Activated B cell treated with CpG ODN at 0.5 μM for 24 hours (primary cell): ENCODE measurements at regions not wholly inside any gene's neighbourhood (a gene's known extent, or its start where the extent isn't known, plus 50 kb on each side); places are given as distances from the start of the nearest gene placed in this dataset.
"Not testable (repeated sequence)": the region's sequence is repeated elsewhere in the genome, so short reads cannot be mapped to it uniquely, and the experiment has no call there.

Source experiments
- ATAC-seq: fragments of 200-7000 bp; cut with Tn5 transposase; one replicate; pipeline ENCODE4 v1.10.0; 2021; ENCODE audit warnings: low read depth, mild to moderate bottlenecking, moderate library complexity
- CTCF ChIA-PET: fragments of 350-600 bp; sonication (Branson Sonifier 250); formaldehyde crosslinking; loops from one replicate; lab custom pipeline; 2021; ENCODE audit warnings: antibody characterized with exemption; lab: Charles Lee
- POLR2A ChIA-PET: fragments of 350-600 bp; sonication (Branson Sonifier 250); formaldehyde crosslinking; loops from one replicate; lab custom pipeline; 2021; ENCODE audit warnings: antibody characterized with exemption; lab: Charles Lee
- DNase-seq: peaks from one replicate; pipeline ENCODE4 v3.0.0; 2022
- H3K27ac Mint-ChIP-seq: one replicate; pipeline ENCODE4 v1.8.0; 2020; ENCODE audit warnings: mixed read lengths
- H3K27me3 Mint-ChIP-seq: one replicate; pipeline ENCODE4 v1.8.0; 2021; ENCODE audit warnings: mixed read lengths
- H3K36me3 Mint-ChIP-seq: one replicate; pipeline ENCODE4 v1.8.0; 2021; ENCODE audit warnings: low read depth, mixed read lengths
- H3K4me1 Mint-ChIP-seq: one replicate; pipeline ENCODE4 v1.8.0; 2021; ENCODE audit warnings: mixed read lengths
- H3K4me3 Mint-ChIP-seq: one replicate; pipeline ENCODE4 v1.8.0; 2020; ENCODE audit warnings: mild to moderate bottlenecking, mixed read lengths
- H3K9me3 Mint-ChIP-seq: one replicate; pipeline ENCODE4 v1.8.0; 2020; ENCODE audit warnings: mixed read lengths
- CTCF ChIP-seq: fragments of 200-600 bp; IDR thresholded peaks from one replicate; pipeline ENCODE4 v1.8.0; 2022; ENCODE audit warnings: antibody characterized with exemption, mild to moderate bottlenecking
- intact Hi-C: fragments of 100-400 bp; cut with micrococcal nuclease; formaldehyde crosslinking; loops from one replicate; pipeline ENCODE4 v1.15.1; 2024

GRCh38 chr7:17564678-17565212 is 266.3 kb downstream of the AHR start:
- H3K27me3 Mint-ChIP-seq: peaks cover 1% of the 10 kb centered on the region
- no peaks in the 10 kb centered on the region for H3K36me3 Mint-ChIP-seq
- intact Hi-C loops: no loop called here
- DNase-seq (no peak), ATAC-seq (no peak)
- H3K4me3 Mint-ChIP-seq: no peak overlapping the region
- CTCF ChIA-PET: no interaction called here
- no peaks in the 10 kb centered on the region for H3K9me3 Mint-ChIP-seq
- H3K4me1 Mint-ChIP-seq: no peaks in the 10 kb centered on the region
- TF ChIP-seq CTCF: no peak
- POLR2A ChIA-PET: no interaction called here
- H3K27ac Mint-ChIP-seq: no peak overlapping the region

DNA sequence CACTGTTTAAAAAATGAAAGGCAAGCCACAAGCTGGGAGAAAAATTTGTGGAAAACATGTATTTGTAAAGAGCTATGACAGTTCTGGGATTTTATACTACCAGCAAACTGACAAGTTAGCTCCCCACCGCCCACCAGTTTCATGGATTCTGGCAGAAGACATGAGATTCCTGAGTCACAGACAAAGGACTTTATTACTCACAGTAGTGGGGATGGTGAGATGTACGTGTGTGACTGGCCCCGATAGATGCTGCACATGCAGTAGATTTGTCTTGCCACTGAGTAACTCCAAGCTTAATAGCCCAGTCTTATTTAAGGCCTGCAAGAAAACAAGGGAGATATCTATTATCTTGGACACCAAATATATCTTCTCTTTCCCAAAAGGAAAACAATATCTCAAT is 281.7 kb downstream of the AHR start:
- ChIA-PET POLR2A (no interaction called here), CTCF (no interaction called here)
- Mint-ChIP-seq H3K27me3 (no peaks in the 10 kb centered on the region), H3K27ac (no peak overlapping the region), H3K36me3 (no peaks in the 10 kb centered on the region), H3K4me3 (no peak overlapping the region), H3K9me3 (peaks cover 14% of the 10 kb centered on the region), H3K4me1 (no peaks in the 10 kb centered on the region)
- intact Hi-C loops: no loop called here
- no peak for DNase-seq
- no peak for ATAC-seq
- no peak for TF ChIP-seq CTCF

- H3K27me3 Mint-ChIP-seq: no peaks in the 10 kb centered on the region
- H3K27ac Mint-ChIP-seq: no peak overlapping the region
- DNase-seq (no peak), ATAC-seq (no peak)
- ChIA-PET POLR2A (no interaction called here), CTCF (no interaction called here)
- no peaks in the 10 kb centered on the region for H3K36me3 Mint-ChIP-seq
- no peaks in the 10 kb centered on the region for H3K4me1 Mint-ChIP-seq
- TF ChIP-seq CTCF: no peak
- no peak overlapping the region for H3K4me3 Mint-ChIP-seq
- peaks cover 14% of the 10 kb centered on the region for H3K9me3 Mint-ChIP-seq
- intact Hi-C loops: no loop called here
Observed at GRCh38 chr7:17580856-17581255, 282.4 kb downstream of the AHR start.

GRCh38 chr7:17581301-17581700 is 282.8 kb downstream of the AHR start:
- H3K36me3 Mint-ChIP-seq: no peaks in the 10 kb centered on the region
- peaks cover 14% of the 10 kb centered on the region for H3K9me3 Mint-ChIP-seq
- CTCF ChIA-PET: no interaction called here
- H3K4me3 Mint-ChIP-seq: no peak overlapping the region
- no peak for TF ChIP-seq CTCF
- H3K27me3 Mint-ChIP-seq: no peaks in the 10 kb centered on the region
- ATAC-seq (no peak), DNase-seq (no peak)
- POLR2A ChIA-PET: no interaction called here
- H3K27ac Mint-ChIP-seq: no peak overlapping the region
- intact Hi-C loops: no loop called here
- no peaks in the 10 kb centered on the region for H3K4me1 Mint-ChIP-seq

DNA sequence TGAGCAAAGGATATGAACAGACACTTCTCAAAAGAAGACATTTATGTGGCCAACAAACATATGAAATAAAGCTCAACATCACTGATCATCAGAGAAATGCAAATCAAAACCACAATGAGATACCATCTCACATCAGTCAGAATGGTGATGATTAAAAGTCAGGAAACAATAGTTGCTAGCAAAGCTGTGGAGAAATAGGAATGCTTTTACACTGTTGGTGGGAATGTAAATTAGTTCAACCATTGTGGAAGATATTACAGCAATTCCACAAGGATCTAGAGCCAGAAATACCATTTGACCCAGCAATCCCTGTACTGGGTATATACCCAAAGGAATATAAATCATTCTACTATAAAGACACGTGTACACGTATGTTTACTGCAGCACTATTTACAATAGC is 284.2 kb downstream of the AHR start:
- H3K27me3 Mint-ChIP-seq, H3K4me1 Mint-ChIP-seq, ATAC-seq, H3K27ac Mint-ChIP-seq, H3K4me3 Mint-ChIP-seq, H3K9me3 Mint-ChIP-seq, DNase-seq, CTCF ChIA-PET, H3K36me3 Mint-ChIP-seq, POLR2A ChIA-PET, intact Hi-C loops: not testable (repeated sequence)

DNA sequence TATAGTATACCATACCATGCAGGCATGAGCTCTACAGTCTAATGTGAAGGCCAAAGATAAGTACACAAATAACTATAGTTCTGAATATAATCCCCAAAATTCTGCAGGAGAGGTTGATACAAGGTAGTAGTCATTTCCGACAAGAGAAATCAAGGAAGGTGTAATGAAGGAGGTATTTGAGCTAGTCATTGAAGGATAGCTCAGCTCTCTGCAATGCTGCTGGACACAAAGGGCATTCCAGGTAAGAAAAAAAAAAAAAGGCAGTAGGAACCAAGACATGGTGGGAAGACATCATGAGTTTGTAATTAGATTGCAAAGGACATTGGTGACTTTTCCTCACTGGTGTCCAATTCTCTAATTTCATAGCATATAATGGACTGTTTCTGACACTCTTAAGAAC is 285.3 kb downstream of the AHR start:
- ATAC-seq (no peak), DNase-seq (no peak)
- POLR2A ChIA-PET: no interaction called here

More for the DNA sequence above, 285.3 kb downstream of the AHR start:
- Mint-ChIP-seq H3K27me3 (no peaks in the 10 kb centered on the region), H3K36me3 (no peaks in the 10 kb centered on the region), H3K9me3 (no peaks in the 10 kb centered on the region), H3K4me3 (no peak overlapping the region), H3K4me1 (no peaks in the 10 kb centered on the region), H3K27ac (no peak overlapping the region)
- intact Hi-C loops: no loop called here
- CTCF ChIA-PET: no interaction called here
- no peak for TF ChIP-seq CTCF
